SH-SY5Y (cell line): ENCODE measurements at regions not wholly inside any gene's neighbourhood (a gene's known extent, or its start where the extent isn't known, plus 50 kb on each side); places are given as distances from the start of the nearest gene placed in this dataset.

Experiments used
- GATA2 ChIP-seq: IDR thresholded peaks from 2 replicates; pipeline ENCODE4 v1.6.1; 2011; ENCODE audit warnings: mild to moderate bottlenecking, low read depth, low read length
- GATA3 ChIP-seq: IDR thresholded peaks from 2 replicates; pipeline ENCODE4 v1.6.1; 2011; ENCODE audit warnings: low read depth, mild to moderate bottlenecking, low read length, moderate library complexity

DNA sequence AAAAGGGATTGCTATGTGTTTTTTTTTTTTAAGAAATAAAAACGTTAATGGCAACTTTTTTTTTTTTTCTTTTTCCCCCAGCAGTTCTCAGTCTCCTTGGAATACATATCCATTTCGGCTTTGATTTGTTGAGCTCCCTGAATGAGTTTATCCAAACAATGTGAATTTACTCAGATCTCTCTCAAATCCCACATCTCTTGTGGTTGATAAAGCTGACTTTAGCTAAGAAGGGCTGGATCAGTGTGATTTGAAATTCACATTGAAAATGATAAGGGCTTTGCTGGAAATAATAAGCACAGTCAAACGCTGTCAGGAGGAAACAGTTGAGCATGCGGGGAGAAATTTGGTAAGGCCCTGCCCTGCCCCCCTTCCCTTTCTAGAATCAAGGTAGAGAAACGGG, 74.1 kb upstream of the IRX3 start:
- TF ChIP-seq GATA2 (no peak), GATA3 (no peak)
